Ishikawa (cell line): ENCODE measurements at regions not wholly inside any gene's neighbourhood (a gene's known extent, or its start where the extent isn't known, plus 50 kb on each side); places are given as distances from the start of the nearest gene placed in this dataset.

Source experiments
- CEBPB ChIP-seq: IDR thresholded peaks from 2 replicates; pipeline ENCODE4 v1.6.1; 2012
- CREB1 ChIP-seq: IDR thresholded peaks from 2 replicates; pipeline ENCODE4 v1.6.1; 2012; ENCODE audit warnings: low read depth
- EGR1 ChIP-seq: IDR thresholded peaks from 2 replicates; pipeline ENCODE4 v1.6.1; 2012
- EP300 ChIP-seq: IDR thresholded peaks from 2 replicates; pipeline ENCODE4 v1.6.1; 2012; ENCODE audit warnings: borderline replicate concordance
- FOXM1 ChIP-seq: IDR thresholded peaks from 2 replicates; pipeline ENCODE4 v1.6.1; 2012; ENCODE audit warnings: low read depth, borderline replicate concordance
- NFIC ChIP-seq: IDR thresholded peaks from 2 replicates; pipeline ENCODE4 v1.6.1; 2012
- RAD21 ChIP-seq: IDR thresholded peaks from 2 replicates; pipeline ENCODE4 v1.6.1; 2012; ENCODE audit warnings: low read depth
- TAF1 ChIP-seq: IDR thresholded peaks from 2 replicates; pipeline ENCODE4 v1.6.1; 2012; ENCODE audit warnings: low read depth, mild to moderate bottlenecking
- TCF12 ChIP-seq: IDR thresholded peaks from 2 replicates; pipeline ENCODE4 v1.6.1; 2012; ENCODE audit warnings: low read depth
- TEAD4 ChIP-seq: IDR thresholded peaks from 2 replicates; pipeline ENCODE4 v1.6.1; 2012
- YY1 ChIP-seq: IDR thresholded peaks from 2 replicates; pipeline ENCODE4 v1.6.1; 2012; ENCODE audit warnings: low read depth
- ZBTB7A ChIP-seq: IDR thresholded peaks from 2 replicates; pipeline ENCODE4 v1.6.1; 2012; ENCODE audit warnings: low read depth
- TF ChIP-seq, protein P1 (sequence below): IDR thresholded peaks from 2 replicates; pipeline ENCODE4 v1.6.1; 2012
- TF ChIP-seq, protein P2 (sequence below): IDR thresholded peaks from 2 replicates; pipeline ENCODE4 v1.6.1; 2012; ENCODE audit warnings: low read depth, mild to moderate bottlenecking
- TF ChIP-seq, protein P3 (sequence below): IDR thresholded peaks from 2 replicates; pipeline ENCODE4 v1.6.1; 2012

DNA sequence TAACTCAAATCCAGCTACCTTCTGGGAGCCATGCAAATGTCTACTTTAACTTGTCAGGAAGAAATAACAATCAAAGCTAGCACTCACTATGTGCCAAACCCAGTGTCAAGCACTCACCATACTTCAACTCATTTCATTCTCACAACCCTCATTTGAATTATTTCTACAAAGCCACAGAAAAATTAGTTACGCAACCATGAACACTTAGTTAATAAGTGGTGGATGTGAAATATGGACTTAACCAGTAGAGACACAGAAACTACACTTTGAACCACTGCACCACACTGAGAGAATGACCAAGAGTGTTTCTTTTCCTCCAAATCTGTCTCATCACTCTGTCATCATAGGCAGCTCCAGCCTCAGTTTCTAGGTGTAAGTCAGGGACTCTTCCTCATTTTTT, 91.0 kb upstream of the MBNL1 start:
- TF ChIP-seq FOXM1 = no peak
- TF ChIP-seq CEBPB = 0 out of 2 replicates have a peak, but pooled peaks have one; percentile 24

DNA sequence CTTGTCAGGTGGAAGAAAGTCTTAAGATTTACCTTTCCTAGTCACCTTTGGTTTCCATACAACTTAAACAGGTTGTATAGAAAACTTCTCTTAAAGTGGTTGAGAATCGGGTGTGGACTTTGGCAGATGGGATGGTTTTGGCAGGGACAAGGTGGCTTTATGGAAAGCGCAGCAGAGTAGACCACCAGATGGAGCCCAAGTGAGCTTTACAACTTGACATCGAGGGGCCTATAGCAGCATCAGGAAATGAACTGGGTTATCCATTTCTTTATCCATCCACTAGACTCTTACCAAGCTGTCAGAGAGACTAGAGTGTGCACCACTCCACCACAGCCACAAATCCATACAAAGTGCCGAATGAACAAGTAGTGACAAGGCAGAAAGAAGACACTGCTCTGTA, 85.3 kb upstream of the MBNL1 start:
- TF ChIP-seq ZBTB7A (no peak), RAD21 (peak; percentile 45)

DNA sequence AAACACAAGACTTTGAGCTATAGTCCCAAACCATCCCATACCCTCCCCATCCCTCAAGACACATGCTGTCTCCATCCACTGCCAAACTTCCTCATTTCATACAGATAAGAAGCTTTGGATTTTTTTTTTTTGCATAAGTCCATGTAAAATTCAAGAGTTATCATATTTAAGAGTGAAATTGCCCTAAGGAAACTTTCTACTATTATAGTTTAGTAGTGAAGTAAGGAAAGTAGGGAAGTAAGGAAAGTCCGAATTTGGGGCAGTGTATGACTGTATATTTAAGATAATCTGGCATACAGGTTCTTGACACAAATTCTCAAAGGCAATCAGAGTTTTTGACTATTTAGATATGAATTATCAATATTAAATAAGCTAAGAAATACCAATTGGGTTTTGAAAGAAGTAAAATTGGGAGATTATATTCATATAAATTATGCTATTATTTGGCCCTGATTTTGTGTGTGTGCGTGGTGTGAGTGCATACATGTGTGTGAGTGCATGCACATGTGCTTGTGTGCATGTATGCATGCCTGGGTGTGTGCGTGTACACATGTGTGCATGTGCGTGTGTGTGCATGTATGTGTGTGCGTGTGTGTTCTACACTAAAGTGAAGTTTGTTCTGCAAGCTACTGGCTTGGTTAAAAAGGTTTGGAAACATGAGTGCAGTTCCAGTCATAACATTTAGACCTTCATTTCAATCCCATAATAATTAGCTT, 83.6 kb upstream of the MBNL1 start:
- TF ChIP-seq RAD21 (no peak), YY1 (no peak), TAF1 (no peak), EGR1 (no peak), NFIC (no peak), TEAD4 (no peak), CEBPB (no peak), CREB1 (no peak), TCF12 (no peak)
- TF ChIP-seq, protein P1, sequence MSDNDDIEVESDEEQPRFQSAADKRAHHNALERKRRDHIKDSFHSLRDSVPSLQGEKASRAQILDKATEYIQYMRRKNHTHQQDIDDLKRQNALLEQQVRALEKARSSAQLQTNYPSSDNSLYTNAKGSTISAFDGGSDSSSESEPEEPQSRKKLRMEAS = no peak
- TF ChIP-seq, protein P2, sequence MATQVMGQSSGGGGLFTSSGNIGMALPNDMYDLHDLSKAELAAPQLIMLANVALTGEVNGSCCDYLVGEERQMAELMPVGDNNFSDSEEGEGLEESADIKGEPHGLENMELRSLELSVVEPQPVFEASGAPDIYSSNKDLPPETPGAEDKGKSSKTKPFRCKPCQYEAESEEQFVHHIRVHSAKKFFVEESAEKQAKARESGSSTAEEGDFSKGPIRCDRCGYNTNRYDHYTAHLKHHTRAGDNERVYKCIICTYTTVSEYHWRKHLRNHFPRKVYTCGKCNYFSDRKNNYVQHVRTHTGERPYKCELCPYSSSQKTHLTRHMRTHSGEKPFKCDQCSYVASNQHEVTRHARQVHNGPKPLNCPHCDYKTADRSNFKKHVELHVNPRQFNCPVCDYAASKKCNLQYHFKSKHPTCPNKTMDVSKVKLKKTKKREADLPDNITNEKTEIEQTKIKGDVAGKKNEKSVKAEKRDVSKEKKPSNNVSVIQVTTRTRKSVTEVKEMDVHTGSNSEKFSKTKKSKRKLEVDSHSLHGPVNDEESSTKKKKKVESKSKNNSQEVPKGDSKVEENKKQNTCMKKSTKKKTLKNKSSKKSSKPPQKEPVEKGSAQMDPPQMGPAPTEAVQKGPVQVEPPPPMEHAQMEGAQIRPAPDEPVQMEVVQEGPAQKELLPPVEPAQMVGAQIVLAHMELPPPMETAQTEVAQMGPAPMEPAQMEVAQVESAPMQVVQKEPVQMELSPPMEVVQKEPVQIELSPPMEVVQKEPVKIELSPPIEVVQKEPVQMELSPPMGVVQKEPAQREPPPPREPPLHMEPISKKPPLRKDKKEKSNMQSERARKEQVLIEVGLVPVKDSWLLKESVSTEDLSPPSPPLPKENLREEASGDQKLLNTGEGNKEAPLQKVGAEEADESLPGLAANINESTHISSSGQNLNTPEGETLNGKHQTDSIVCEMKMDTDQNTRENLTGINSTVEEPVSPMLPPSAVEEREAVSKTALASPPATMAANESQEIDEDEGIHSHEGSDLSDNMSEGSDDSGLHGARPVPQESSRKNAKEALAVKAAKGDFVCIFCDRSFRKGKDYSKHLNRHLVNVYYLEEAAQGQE = no peak
- TF ChIP-seq, protein P3, sequence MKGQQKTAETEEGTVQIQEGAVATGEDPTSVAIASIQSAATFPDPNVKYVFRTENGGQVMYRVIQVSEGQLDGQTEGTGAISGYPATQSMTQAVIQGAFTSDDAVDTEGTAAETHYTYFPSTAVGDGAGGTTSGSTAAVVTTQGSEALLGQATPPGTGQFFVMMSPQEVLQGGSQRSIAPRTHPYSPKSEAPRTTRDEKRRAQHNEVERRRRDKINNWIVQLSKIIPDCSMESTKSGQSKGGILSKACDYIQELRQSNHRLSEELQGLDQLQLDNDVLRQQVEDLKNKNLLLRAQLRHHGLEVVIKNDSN = no peak

DNA sequence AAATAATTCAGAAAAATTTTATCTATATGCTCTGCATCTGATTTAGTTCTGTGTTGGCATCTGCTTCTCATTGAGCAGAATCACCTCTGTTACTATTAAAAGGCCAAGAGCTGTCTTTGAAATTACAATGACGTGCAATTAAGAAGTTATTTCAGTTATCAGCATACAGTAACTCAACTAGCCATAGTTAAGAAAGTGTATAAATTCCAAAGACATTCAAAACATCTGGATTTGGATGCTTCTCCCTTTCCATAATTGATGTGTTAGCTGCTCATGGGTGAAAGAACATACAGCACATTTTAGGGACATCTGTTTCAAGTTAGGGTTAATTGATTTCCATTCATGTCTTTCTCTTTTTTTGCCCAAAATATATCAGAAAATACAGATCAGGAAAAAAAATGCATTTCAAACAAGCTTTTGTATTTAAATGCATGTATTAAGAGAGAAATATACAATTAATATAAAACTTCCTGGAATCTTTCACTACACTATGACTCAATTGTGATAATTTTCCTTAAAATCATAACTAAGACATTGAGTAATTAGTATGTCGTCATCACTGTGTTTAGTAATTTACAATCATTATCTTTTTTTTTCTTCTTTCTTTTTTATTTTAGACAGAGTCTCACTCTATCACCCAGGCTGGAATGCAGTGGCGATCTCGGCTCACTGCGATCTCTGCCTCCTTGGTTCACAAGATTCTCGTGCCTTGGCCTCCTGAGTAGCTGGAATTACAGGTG, 82.7 kb upstream of the MBNL1 start:
- TF ChIP-seq TEAD4 (no peak), NFIC (no peak), TCF12 (no peak), TAF1 (no peak), EP300 (no peak), EGR1 (no peak), ZBTB7A (no peak), FOXM1 (no peak), CEBPB (no peak), CREB1 (no peak), YY1 (no peak), RAD21 (no peak)
- TF ChIP-seq, protein P3 = no peak
- TF ChIP-seq, protein P1 = no peak
- TF ChIP-seq, protein P2 = no peak

DNA sequence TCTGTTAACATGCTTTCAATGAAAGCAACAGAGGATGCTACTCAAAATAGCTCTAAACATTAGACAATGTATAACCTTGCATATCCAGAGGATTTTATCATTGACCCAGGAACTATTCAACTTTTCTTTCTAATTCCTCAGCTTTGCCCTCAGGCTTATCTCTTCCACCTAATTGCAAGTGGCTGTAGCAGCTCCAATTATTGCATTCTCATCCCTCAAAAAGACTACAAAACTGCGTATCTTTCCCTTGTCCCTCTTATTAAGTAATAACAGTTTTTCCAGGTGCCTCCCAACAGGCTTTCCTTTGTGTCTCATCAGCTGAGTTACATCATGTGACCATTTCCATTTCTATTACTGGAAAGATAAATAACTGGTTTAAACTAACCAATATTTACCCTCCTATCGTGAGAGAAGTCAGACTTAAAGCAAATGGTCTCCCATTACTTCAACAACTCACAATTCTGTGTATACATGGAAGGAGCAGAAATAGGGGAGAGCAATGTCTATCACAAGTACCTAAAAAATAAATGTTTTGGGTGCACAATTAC, 78.0 kb upstream of the MBNL1 start:
- TF ChIP-seq CREB1 (no peak), CEBPB (no peak), EGR1 (no peak), YY1 (no peak), EP300 (no peak), TEAD4 (no peak), TAF1 (no peak), TCF12 (no peak), NFIC (no peak), ZBTB7A (no peak), RAD21 (no peak), FOXM1 (no peak)
- TF ChIP-seq, protein P1 = no peak
- TF ChIP-seq, protein P2 = no peak
- TF ChIP-seq, protein P3 = no peak
